ENCODE measurements at regions not wholly inside any gene's neighbourhood (a gene's known extent, or its start where the extent isn't known, plus 50 kb on each side); places are given as distances from the start of the nearest gene placed in this dataset.

- TF ChIP-seq CTCF (conservative IDR thresholded peaks at IDR 0.05; ENCODE audit: low read length), result no peak
- TF ChIP-seq EZH2phosphoT487 (IDR thresholded peaks at IDR 0.05; ENCODE audit: borderline replicate concordance, low read depth, low read length), result no peak
- DNase-seq (ENCODE audit: low spot score), result no peak
- H3K9me3 ChIP-seq (ENCODE audit: low read length), result no peaks in the 10 kb centered on the region
- no peak overlapping the region for H3K4me3 ChIP-seq (ENCODE audit: low read depth, low read length, poor library complexity, severe bottlenecking)
- intact Hi-C loops (cut with micrococcal nuclease; ENCODE audit: unreplicated experiment), result no loop called here
- ChIA-PET CTCF (ENCODE audit: unreplicated experiment) (no interaction called here), POLR2A (no interaction called here)
- H3K4me1 ChIP-seq (ENCODE audit: insufficient read depth, low read length, poor library complexity, severe bottlenecking), result no peaks in the 10 kb centered on the region
- no peak overlapping the region for H3K27ac ChIP-seq (ENCODE audit: low read depth, low read length, poor library complexity, severe bottlenecking)
- BruUV-seq (replicated peaks), result no TSS peak
- no peak overlapping the region for H2AFZ ChIP-seq (ENCODE audit: low read length)
- H3K9me2 ChIP-seq (ENCODE audit: insufficient read depth, low read length), result no peaks in the 10 kb centered on the region
- no peaks in the 10 kb centered on the region for H4K20me1 ChIP-seq (ENCODE audit: insufficient read depth, low read length)
- H3K79me2 ChIP-seq (ENCODE audit: insufficient read depth, low read depth, low read length), result no peaks in the 10 kb centered on the region
- no peaks in the 10 kb centered on the region for H3K36me3 ChIP-seq (ENCODE audit: insufficient read depth, low read length)
- no peak overlapping the region for H3K4me2 ChIP-seq (ENCODE audit: low read length)
These were observed 457.0 kb upstream of the MYT1L start for GRCh38 chr2:2788076-2788475.

- BruUV-seq (replicated peaks), result no TSS peak
- Histone ChIP-seq H2AFZ (ENCODE audit: low read length) (no peak overlapping the region), H3K9me3 (ENCODE audit: low read length) (no peaks in the 10 kb centered on the region), H3K36me3 (ENCODE audit: insufficient read depth, low read length) (no peaks in the 10 kb centered on the region), H4K20me1 (ENCODE audit: insufficient read depth, low read length) (no peaks in the 10 kb centered on the region), H3K4me3 (ENCODE audit: low read depth, low read length, poor library complexity, severe bottlenecking) (no peak overlapping the region), H3K4me2 (ENCODE audit: low read length) (no peak overlapping the region), H3K4me1 (ENCODE audit: insufficient read depth, low read length, poor library complexity, severe bottlenecking) (no peaks in the 10 kb centered on the region), H3K27ac (ENCODE audit: low read depth, low read length, poor library complexity, severe bottlenecking) (no peak overlapping the region), H3K9me2 (ENCODE audit: insufficient read depth, low read length) (no peaks in the 10 kb centered on the region), H3K79me2 (ENCODE audit: insufficient read depth, low read depth, low read length) (no peaks in the 10 kb centered on the region)
- ChIA-PET POLR2A (no interaction called here), CTCF (ENCODE audit: unreplicated experiment) (no interaction called here)
- DNase-seq (ENCODE audit: low spot score), result no peak
- intact Hi-C loops (cut with micrococcal nuclease; ENCODE audit: unreplicated experiment), result no loop called here
- TF ChIP-seq CTCF (conservative IDR thresholded peaks at IDR 0.05; ENCODE audit: low read length) (no peak), EZH2phosphoT487 (IDR thresholded peaks at IDR 0.05; ENCODE audit: borderline replicate concordance, low read depth, low read length) (no peak)
These were observed 456.3 kb upstream of the MYT1L start for GRCh38 chr2:2787301-2787907.

- Histone ChIP-seq H3K9me2 (ENCODE audit: insufficient read depth, low read length) (no peaks in the 10 kb centered on the region), H3K9me3 (ENCODE audit: low read length) (no peaks in the 10 kb centered on the region), H4K20me1 (ENCODE audit: insufficient read depth, low read length) (no peaks in the 10 kb centered on the region), H3K4me3 (ENCODE audit: low read depth, low read length, poor library complexity, severe bottlenecking) (no peak overlapping the region), H3K4me2 (ENCODE audit: low read length) (no peak overlapping the region), H2AFZ (ENCODE audit: low read length) (no peak overlapping the region), H3K4me1 (ENCODE audit: insufficient read depth, low read length, poor library complexity, severe bottlenecking) (no peaks in the 10 kb centered on the region), H3K27ac (ENCODE audit: low read depth, low read length, poor library complexity, severe bottlenecking) (no peak overlapping the region), H3K79me2 (ENCODE audit: insufficient read depth, low read depth, low read length) (no peaks in the 10 kb centered on the region), H3K36me3 (ENCODE audit: insufficient read depth, low read length) (no peaks in the 10 kb centered on the region)
- intact Hi-C loops (cut with micrococcal nuclease; ENCODE audit: unreplicated experiment), result no loop called here
- POLR2A ChIA-PET, result interaction anchor here (0.9 kb wide), 1 partner anchor 97 kb away, joined by 3 read pairs; no protein-coding TSS in a partner anchor
- no TSS peak for BruUV-seq (replicated peaks)
- no peak for DNase-seq (ENCODE audit: low spot score)
- TF ChIP-seq CTCF (conservative IDR thresholded peaks at IDR 0.05; ENCODE audit: low read length), result no peak
- no peak for TF ChIP-seq EZH2phosphoT487 (IDR thresholded peaks at IDR 0.05; ENCODE audit: borderline replicate concordance, low read depth, low read length)
- CTCF ChIA-PET (ENCODE audit: unreplicated experiment), result no interaction called here
These were observed 450.9 kb upstream of the MYT1L start for GRCh38 chr2:2782007-2782406.
